HepG2 (cell line): ENCODE measurements at regions not wholly inside any gene's neighbourhood (a gene's known extent, or its start where the extent isn't known, plus 50 kb on each side); places are given as distances from the start of the nearest gene placed in this dataset.

Source experiments
- ATAC-seq: fragments of 200-7000 bp; cut with Tn5 transposase; 3 replicates; pipeline ENCODE4 v1.9.1; 2020; ENCODE audit warnings: mild to moderate bottlenecking, moderate library complexity
- BruUV-seq: library from RNA; stranded (reverse); fragments of 400-500 nt; replicated peaks from 2 replicates; lab custom pipeline; 2021; lab: Mats Ljungman, UMichigan
- CTCF ChIA-PET: fragments of 300-600 bp; formaldehyde crosslinking; extraction: SDS; loops from one replicate; lab custom pipeline; 2021; ENCODE audit warnings: low total read pairs, inconsistent platforms, low intra/inter-chr PET ratio; lab: Yijun Ruan, JAX
- POLR2A ChIA-PET: fragments of 350-600 bp; sonication (Branson Sonifier 250); formaldehyde crosslinking; loops from one replicate; lab custom pipeline; 2020; ENCODE audit warnings: antibody characterized with exemption, inconsistent platforms; lab: Yijun Ruan, JAX
- DNase-seq: peaks from one replicate; pipeline ENCODE4 v3.0.0-alpha.2; 2015; ENCODE audit warnings: low spot score
- FAIRE-seq: peaks from 3 replicates; lab custom pipeline; 2011; peaks lifted over from hg19 to GRCh38; lab: Jason Lieb, UNC
- H2AFZ ChIP-seq: one replicate; pipeline ENCODE4 v1.6.1; 2011; ENCODE audit warnings: low read length, inconsistent platforms
- H3K27ac ChIP-seq: fragments of 300-600 bp; 3 replicates; pipeline ENCODE4 v1.8.0; 2011; ENCODE audit warnings: mixed run types, mild to moderate bottlenecking, mixed read lengths, low read length, inconsistent platforms; ENCODE audit not compliant: insufficient read depth; ENCODE audit errors: extremely low read length
- H3K27me3 ChIP-seq, 2 experiments: fragments of 200-600 bp in 1 of 2; 2 replicates in 1 of 2; 3 replicates in 1 of 2; pipeline versions ENCODE4 v1.6.0 to v1.8.0; 2011; ENCODE audit warnings: low read length in 2 of 2, mild to moderate bottlenecking in 2 of 2, moderate library complexity in 2 of 2, inconsistent platforms in 1 of 2; ENCODE audit not compliant: insufficient read depth in 2 of 2, control insufficient read depth in 1 of 2
- H3K36me3 ChIP-seq, 2 experiments: fragments of 200-600 bp in 1 of 2; replicated peaks in 1 of 2; 2 replicates in 1 of 2; 3 replicates in 1 of 2; pipeline versions ENCODE4 v1.5.1 to v1.8.0; 2011; ENCODE audit warnings: low read length in 2 of 2, inconsistent platforms in 1 of 2; ENCODE audit not compliant: insufficient read depth in 2 of 2, control insufficient read depth in 1 of 2
- H3K4me1 ChIP-seq: 2 replicates; pipeline ENCODE4 v1.5.1; 2012; ENCODE audit warnings: low read length, inconsistent platforms; ENCODE audit not compliant: insufficient read depth
- H3K4me2 ChIP-seq: 2 replicates; pipeline ENCODE4 v1.6.0; 2011; ENCODE audit warnings: low read depth, low read length, inconsistent platforms
- H3K4me3 ChIP-seq, 3 experiments: fragments of 200-600 bp in 1 of 3; sonication (generic), shearing (Covaris generic) in 1 of 3; replicated peaks in 1 of 3; 2 replicates each; pipeline ENCODE4 v1.5.1; 2011 to 2016; ENCODE audit warnings: low read length in 3 of 3, inconsistent platforms in 2 of 3, low read depth in 2 of 3, mild to moderate bottlenecking in 2 of 3, control low read depth in 1 of 3, mixed read lengths in 1 of 3; ENCODE audit not compliant: insufficient read depth in 1 of 3
- H3K79me2 ChIP-seq: one replicate; pipeline ENCODE4 v1.6.1; 2011; ENCODE audit warnings: low read length, inconsistent platforms; ENCODE audit not compliant: insufficient read depth
- H3K9ac ChIP-seq: 2 replicates; pipeline ENCODE4 v1.6.0; 2011; ENCODE audit warnings: mild to moderate bottlenecking, low read depth, low read length, inconsistent platforms; ENCODE audit not compliant: insufficient read depth
- H3K9me3 ChIP-seq: 2 replicates; pipeline ENCODE4 v1.5.1; 2012; ENCODE audit warnings: mild to moderate bottlenecking, low read length
- H4K20me1 ChIP-seq: 2 replicates; pipeline ENCODE4 v1.6.0; 2011; ENCODE audit warnings: inconsistent platforms, mild to moderate bottlenecking, low read length, moderate library complexity; ENCODE audit not compliant: insufficient read depth
- ATF2 ChIP-seq: sonication (generic); formaldehyde crosslinking; IDR thresholded peaks from 2 replicates; pipeline ENCODE4 v1.4.0; 2020; ENCODE audit warnings: missing genetic modification reagents
- HDAC2 ChIP-seq: sonication (generic); formaldehyde crosslinking; IDR thresholded peaks from 2 replicates; pipeline ENCODE4 v1.4.0; 2020; ENCODE audit warnings: missing genetic modification reagents
- MLX ChIP-seq: IDR thresholded peaks from 2 replicates; pipeline ENCODE4 v1.6.1; 2016
- NFE2L2 ChIP-seq: fragments of 150-350 bp; IDR thresholded peaks from 2 replicates; pipeline ENCODE4 v1.6.1; 2014; ENCODE audit warnings: low read length
- PRMT3 ChIP-seq: sonication (generic); formaldehyde crosslinking; IDR thresholded peaks from 2 replicates; pipeline ENCODE4 v1.8.1; 2022; ENCODE audit warnings: low read depth, mild to moderate bottlenecking, moderate library complexity, missing genetic modification reagents, borderline replicate concordance
- SYNCRIP ChIP-seq: fragments of 200-400 bp; formaldehyde crosslinking; IDR thresholded peaks from 2 replicates; pipeline ENCODE4 v1.6.1; 2018; ENCODE audit warnings: mild to moderate bottlenecking, low read depth, low read length; ENCODE audit not compliant: insufficient read depth
- ZNF737 ChIP-seq: sonication (generic); formaldehyde crosslinking; IDR thresholded peaks from 2 replicates; pipeline ENCODE4 v1.5.0; 2020; ENCODE audit warnings: missing genetic modification reagents, mild to moderate bottlenecking, borderline replicate concordance
- ZNF75D ChIP-seq: sonication (generic); formaldehyde crosslinking; IDR thresholded peaks from 2 replicates; pipeline ENCODE4 v1.8.1; 2023; ENCODE audit warnings: missing genetic modification reagents, mild to moderate bottlenecking, borderline replicate concordance
- WGBS: methylation state at CpG from one replicate; pipeline ENCODE4 v1.1.6; 2017; ENCODE audit warnings: low lambda C conversion rate; 5-methylcytosine and 5-hydroxymethylcytosine counted together
- in situ Hi-C: cut with HindIII; loops from 2 replicates; pipeline ENCODE4 v1.10.0; 2017; ENCODE audit warnings: low pct_unique_long_range_greater_than_20kb; ENCODE audit not compliant: extremely low pct_ligation_motif_present
- intact Hi-C: fragments of 100-400 bp; cut with micrococcal nuclease; formaldehyde crosslinking; loops from one replicate; pipeline ENCODE4 v1.10.0; 2022; ENCODE audit not compliant: unreplicated experiment

DNA sequence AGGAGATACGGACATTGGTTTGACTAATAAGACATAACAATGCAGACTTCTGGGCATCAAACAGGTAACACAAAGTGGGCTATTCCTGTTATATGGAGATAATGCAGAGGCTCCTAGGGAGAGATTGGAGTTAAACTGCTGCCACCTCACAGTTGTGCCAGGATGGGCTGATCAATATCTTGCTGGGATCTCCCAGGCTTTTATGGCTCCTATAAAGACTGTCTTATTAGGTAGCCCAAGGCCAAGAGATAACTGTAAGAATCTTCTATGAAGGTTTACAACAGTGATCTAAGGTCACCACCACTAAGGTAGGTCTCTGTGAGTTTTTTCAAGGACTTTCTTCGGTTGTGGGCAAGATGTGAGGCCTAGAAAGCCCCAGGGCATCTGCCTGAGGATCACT lies 345.8 kb downstream of the KLF5 start (continued):
- TF ChIP-seq MLX (no peak), ZNF737 (CRISPR knock-in tag) (no peak), ZNF75D (CRISPR knock-in tag) (no peak), SYNCRIP (no peak)

DNA sequence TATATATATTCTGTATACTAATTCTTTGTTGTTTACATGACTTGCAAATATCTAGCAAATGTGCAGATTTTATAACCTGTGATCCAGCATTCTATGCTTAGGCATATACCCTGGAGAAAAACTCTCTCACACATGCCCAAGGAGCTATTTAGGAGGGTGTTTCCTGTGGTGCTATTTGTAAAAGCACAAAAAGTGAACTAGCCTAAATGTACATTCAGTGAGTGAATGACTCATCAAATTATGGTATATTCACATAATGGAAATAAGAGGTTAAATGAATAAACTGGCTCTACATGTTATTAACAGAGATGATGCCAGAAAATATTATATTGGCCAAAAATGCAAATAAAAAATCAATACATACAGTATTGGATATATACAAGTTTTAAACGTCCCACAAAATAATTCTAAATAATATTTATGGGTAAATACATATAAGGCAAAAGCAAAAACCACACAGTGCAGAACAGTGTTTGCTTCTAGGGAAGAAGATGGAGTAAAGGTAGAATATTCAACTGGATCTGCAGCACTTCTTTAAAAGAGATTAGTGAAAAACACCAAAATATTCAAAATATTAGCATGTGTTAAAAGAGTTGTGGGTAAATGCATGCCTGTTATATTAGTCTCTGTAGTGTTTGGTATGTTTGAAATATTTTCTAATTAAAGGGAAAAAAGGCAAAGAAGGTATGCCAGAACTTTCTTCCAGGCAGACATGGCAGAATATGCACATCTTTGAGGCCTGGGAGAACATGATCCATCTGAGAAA lies 344.7 kb downstream of the KLF5 start:
- H3K27ac ChIP-seq, result no peak overlapping the region
- ChIA-PET POLR2A (no interaction called here), CTCF (no interaction called here)
- H3K9me3 ChIP-seq, result no peaks in the 10 kb centered on the region
- H3K79me2 ChIP-seq, result no peaks in the 10 kb centered on the region
- no peaks in the 10 kb centered on the region for H4K20me1 ChIP-seq
- H3K36me3 ChIP-seq, result no peaks in the 10 kb centered on the region
- H3K4me1 ChIP-seq, result peaks cover 9% of the 10 kb centered on the region
- intact Hi-C loops, result no loop called here
- H3K4me3 ChIP-seq, result no peak overlapping the region
- FAIRE-seq (no peak), DNase-seq (no peak), ATAC-seq (no peak)
- TF ChIP-seq HDAC2 (CRISPR knock-in tag), result no peak
- TF ChIP-seq NFE2L2, result peak; percentile 71
- TF ChIP-seq ATF2 (CRISPR knock-in tag), result no peak
- TF ChIP-seq PRMT3 (CRISPR knock-in tag), result no peak
- no peak overlapping the region for H2AFZ ChIP-seq
- in situ Hi-C loops, result loop anchor here (25.0 kb wide), 1 partner anchor 341 kb away; the partner anchor contains the start of gene KLF5
- H3K4me2 ChIP-seq, result no peak overlapping the region
- no peaks in the 10 kb centered on the region for H3K27me3 ChIP-seq
- 0% methylated on average over 1 of the region's 1 CpG for WGBS
- BruUV-seq, result no TSS peak
- H3K9ac ChIP-seq, result no peak overlapping the region
